ENCODE measurements at regions not wholly inside any gene's neighbourhood (a gene's known extent, or its start where the extent isn't known, plus 50 kb on each side); places are given as distances from the start of the nearest gene placed in this dataset.

DNA sequence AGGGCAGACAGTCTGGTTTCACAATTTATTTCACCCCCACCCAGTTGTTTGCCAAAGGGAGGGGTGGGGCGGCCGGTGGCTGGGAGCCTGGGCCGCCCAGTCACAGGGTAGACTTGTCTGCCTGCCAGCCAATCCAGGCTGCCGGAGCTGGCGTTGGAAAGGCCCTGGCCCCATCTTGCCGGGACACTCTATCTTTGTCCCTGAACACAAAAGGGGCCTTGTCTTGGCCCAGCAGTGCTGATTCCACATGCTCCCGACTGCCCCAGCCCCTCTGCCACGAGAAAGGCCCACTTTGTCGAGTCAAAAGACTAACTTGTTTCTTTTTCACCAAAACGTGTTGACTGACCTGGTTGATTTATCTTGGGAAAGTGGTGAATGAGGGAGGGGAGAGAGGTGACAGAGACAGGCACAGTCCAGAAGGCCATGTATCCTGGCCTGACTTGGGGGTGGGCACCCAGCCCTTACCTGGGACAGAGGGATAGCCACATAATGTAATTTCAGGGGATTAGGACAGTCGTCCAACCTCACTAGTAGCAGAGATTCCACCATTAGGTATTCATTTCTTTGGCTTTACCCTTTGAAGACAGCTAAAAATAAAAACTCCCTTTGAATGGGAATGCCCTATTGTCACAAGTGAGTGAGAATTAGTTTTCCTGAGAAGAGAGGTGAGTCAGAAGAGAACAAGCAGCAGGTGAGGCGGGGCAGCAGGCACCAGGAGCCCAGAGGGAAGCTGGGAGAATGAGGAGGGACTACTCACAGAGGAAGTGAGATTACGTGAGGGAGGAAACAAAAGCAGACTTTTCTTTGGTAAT lies 67.0 kb upstream of the SIRPA start (continued):
- peak; percentile 10 for TF ChIP-seq CBX1 (IDR thresholded peaks at IDR 0.05; ENCODE audit: low read depth)
- no peak for TF ChIP-seq PRDM4 (CRISPR knock-in tag; IDR thresholded peaks at IDR 0.05; ENCODE audit: borderline replicate concordance)
- peak; percentile 54; the same call in 1 of the 2 replicates for TF ChIP-seq KDM3A (CRISPR knock-in tag; IDR thresholded peaks at IDR 0.05; ENCODE audit: low read depth)
- no peak for TF ChIP-seq JDP2 (CRISPR knock-in tag; IDR thresholded peaks at IDR 0.05; ENCODE audit: borderline replicate concordance)
- no peak; the same call in 1 of the 2 replicates for TF ChIP-seq ZNF354B (CRISPR knock-in tag; IDR thresholded peaks at IDR 0.05)
- TF ChIP-seq, protein P1, sequence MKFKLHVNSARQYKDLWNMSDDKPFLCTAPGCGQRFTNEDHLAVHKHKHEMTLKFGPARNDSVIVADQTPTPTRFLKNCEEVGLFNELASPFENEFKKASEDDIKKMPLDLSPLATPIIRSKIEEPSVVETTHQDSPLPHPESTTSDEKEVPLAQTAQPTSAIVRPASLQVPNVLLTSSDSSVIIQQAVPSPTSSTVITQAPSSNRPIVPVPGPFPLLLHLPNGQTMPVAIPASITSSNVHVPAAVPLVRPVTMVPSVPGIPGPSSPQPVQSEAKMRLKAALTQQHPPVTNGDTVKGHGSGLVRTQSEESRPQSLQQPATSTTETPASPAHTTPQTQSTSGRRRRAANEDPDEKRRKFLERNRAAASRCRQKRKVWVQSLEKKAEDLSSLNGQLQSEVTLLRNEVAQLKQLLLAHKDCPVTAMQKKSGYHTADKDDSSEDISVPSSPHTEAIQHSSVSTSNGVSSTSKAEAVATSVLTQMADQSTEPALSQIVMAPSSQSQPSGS (CRISPR knock-in tag; IDR thresholded peaks at IDR 0.05): no peak; the same call in 1 of the 2 replicates
- TF ChIP-seq, protein P2, sequence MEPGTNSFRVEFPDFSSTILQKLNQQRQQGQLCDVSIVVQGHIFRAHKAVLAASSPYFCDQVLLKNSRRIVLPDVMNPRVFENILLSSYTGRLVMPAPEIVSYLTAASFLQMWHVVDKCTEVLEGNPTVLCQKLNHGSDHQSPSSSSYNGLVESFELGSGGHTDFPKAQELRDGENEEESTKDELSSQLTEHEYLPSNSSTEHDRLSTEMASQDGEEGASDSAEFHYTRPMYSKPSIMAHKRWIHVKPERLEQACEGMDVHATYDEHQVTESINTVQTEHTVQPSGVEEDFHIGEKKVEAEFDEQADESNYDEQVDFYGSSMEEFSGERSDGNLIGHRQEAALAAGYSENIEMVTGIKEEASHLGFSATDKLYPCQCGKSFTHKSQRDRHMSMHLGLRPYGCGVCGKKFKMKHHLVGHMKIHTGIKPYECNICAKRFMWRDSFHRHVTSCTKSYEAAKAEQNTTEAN (CRISPR knock-in tag; conservative IDR thresholded peaks at IDR 0.05): peak; percentile 64; the same call in 1 of the 2 replicates
- TF ChIP-seq MIER2 (CRISPR knock-in tag; IDR thresholded peaks at IDR 0.05): peak; percentile 70
- TF ChIP-seq, protein P3, sequence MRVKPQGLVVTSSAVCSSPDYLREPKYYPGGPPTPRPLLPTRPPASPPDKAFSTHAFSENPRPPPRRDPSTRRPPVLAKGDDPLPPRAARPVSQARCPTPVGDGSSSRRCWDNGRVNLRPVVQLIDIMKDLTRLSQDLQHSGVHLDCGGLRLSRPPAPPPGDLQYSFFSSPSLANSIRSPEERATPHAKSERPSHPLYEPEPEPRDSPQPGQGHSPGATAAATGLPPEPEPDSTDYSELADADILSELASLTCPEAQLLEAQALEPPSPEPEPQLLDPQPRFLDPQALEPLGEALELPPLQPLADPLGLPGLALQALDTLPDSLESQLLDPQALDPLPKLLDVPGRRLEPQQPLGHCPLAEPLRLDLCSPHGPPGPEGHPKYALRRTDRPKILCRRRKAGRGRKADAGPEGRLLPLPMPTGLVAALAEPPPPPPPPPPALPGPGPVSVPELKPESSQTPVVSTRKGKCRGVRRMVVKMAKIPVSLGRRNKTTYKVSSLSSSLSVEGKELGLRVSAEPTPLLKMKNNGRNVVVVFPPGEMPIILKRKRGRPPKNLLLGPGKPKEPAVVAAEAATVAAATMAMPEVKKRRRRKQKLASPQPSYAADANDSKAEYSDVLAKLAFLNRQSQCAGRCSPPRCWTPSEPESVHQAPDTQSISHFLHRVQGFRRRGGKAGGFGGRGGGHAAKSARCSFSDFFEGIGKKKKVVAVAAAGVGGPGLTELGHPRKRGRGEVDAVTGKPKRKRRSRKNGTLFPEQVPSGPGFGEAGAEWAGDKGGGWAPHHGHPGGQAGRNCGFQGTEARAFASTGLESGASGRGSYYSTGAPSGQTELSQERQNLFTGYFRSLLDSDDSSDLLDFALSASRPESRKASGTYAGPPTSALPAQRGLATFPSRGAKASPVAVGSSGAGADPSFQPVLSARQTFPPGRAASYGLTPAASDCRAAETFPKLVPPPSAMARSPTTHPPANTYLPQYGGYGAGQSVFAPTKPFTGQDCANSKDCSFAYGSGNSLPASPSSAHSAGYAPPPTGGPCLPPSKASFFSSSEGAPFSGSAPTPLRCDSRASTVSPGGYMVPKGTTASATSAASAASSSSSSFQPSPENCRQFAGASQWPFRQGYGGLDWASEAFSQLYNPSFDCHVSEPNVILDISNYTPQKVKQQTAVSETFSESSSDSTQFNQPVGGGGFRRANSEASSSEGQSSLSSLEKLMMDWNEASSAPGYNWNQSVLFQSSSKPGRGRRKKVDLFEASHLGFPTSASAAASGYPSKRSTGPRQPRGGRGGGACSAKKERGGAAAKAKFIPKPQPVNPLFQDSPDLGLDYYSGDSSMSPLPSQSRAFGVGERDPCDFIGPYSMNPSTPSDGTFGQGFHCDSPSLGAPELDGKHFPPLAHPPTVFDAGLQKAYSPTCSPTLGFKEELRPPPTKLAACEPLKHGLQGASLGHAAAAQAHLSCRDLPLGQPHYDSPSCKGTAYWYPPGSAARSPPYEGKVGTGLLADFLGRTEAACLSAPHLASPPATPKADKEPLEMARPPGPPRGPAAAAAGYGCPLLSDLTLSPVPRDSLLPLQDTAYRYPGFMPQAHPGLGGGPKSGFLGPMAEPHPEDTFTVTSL (CRISPR knock-in tag; IDR thresholded peaks at IDR 0.05; ENCODE audit: borderline replicate concordance): no peak
- no peak for TF ChIP-seq POLR2AphosphoS2 (IDR thresholded peaks at IDR 0.05; ENCODE audit: low read depth, low read length)
- TF ChIP-seq ZKSCAN1 (IDR thresholded peaks at IDR 0.05; ENCODE audit: low read length): no peak
- TF ChIP-seq THRA (CRISPR knock-in tag; IDR thresholded peaks at IDR 0.05; ENCODE audit: borderline replicate concordance): peak; percentile 81; the same call in 1 of the 2 replicates
- TF ChIP-seq, protein P4, sequence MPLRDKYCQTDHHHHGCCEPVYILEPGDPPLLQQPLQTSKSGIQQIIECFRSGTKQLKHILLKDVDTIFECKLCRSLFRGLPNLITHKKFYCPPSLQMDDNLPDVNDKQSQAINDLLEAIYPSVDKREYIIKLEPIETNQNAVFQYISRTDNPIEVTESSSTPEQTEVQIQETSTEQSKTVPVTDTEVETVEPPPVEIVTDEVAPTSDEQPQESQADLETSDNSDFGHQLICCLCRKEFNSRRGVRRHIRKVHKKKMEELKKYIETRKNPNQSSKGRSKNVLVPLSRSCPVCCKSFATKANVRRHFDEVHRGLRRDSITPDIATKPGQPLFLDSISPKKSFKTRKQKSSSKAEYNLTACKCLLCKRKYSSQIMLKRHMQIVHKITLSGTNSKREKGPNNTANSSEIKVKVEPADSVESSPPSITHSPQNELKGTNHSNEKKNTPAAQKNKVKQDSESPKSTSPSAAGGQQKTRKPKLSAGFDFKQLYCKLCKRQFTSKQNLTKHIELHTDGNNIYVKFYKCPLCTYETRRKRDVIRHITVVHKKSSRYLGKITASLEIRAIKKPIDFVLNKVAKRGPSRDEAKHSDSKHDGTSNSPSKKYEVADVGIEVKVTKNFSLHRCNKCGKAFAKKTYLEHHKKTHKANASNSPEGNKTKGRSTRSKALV (CRISPR knock-in tag; IDR thresholded peaks at IDR 0.05): no peak
- peak; percentile 77 for TF ChIP-seq POGZ (CRISPR knock-in tag; IDR thresholded peaks at IDR 0.05)

Measured in HepG2 (cell line).